Gastrocnemius medialis (tissue), 4 donors: ENCODE measurements at regions not wholly inside any gene's neighbourhood (a gene's known extent, or its start where the extent isn't known, plus 50 kb on each side); places are given as distances from the start of the nearest gene placed in this dataset.

Experiments
- POLR2A ChIP-seq, 2 donors: fragments of 450-650 bp; IDR thresholded peaks; one replicate each; pipeline ENCODE4 v1.6.1; 2017; ENCODE audit warnings: antibody characterized with exemption in 2 of 2, mild to moderate bottlenecking in 2 of 2, moderate library complexity in 2 of 2
- TF ChIP-seq, protein P1 (sequence below), 5 experiments: fragments of 450-650 bp in 3 of 5; fragments of 200-600 bp in 2 of 5; sonication (generic) in 2 of 5; IDR thresholded peaks in 4 of 5; conservative IDR thresholded peaks in 1 of 5; 1 replicate in 4 of 5; 2 replicates in 1 of 5; pipeline ENCODE4 v1.5.1; 2016 to 2019; ENCODE audit warnings: antibody characterized with exemption in 5 of 5, mild to moderate bottlenecking in 3 of 5, moderate library complexity in 3 of 5

DNA sequence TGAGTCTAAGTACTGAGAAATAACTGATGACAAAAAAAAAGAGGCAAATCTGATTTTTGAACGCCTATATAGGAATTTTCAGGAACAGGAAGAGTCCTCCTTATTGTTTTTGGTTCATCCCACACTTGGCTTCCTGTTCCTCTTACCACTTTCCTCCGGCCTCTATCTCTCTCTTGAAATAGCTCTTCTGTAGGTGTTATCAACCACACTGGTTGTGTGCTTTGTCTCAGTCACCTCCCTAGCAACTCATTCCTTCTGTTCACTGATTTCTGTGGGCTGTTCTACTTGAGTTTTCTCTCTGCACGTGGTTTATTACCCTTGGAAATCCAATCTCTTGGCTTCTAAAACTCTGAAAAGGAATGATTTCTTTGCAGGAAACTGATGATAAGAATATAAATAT lies 78.7 kb upstream of the C11orf87 start:
- TF ChIP-seq, protein P1, sequence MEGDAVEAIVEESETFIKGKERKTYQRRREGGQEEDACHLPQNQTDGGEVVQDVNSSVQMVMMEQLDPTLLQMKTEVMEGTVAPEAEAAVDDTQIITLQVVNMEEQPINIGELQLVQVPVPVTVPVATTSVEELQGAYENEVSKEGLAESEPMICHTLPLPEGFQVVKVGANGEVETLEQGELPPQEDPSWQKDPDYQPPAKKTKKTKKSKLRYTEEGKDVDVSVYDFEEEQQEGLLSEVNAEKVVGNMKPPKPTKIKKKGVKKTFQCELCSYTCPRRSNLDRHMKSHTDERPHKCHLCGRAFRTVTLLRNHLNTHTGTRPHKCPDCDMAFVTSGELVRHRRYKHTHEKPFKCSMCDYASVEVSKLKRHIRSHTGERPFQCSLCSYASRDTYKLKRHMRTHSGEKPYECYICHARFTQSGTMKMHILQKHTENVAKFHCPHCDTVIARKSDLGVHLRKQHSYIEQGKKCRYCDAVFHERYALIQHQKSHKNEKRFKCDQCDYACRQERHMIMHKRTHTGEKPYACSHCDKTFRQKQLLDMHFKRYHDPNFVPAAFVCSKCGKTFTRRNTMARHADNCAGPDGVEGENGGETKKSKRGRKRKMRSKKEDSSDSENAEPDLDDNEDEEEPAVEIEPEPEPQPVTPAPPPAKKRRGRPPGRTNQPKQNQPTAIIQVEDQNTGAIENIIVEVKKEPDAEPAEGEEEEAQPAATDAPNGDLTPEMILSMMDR (IDR thresholded peaks at IDR 0.05 in 4 of 5, conservative IDR thresholded peaks at IDR 0.05 in 1 of 5) = no peak
- TF ChIP-seq POLR2A (IDR thresholded peaks at IDR 0.05) = no peak
